PC-9 (cell line): ENCODE measurements at regions not wholly inside any gene's neighbourhood (a gene's known extent, or its start where the extent isn't known, plus 50 kb on each side); places are given as distances from the start of the nearest gene placed in this dataset.

Experiments
- BruUV-seq: library from RNA; stranded (reverse); fragments of 400-500 nt; replicated peaks from 2 replicates; lab custom pipeline; 2021; lab: Mats Ljungman, UMichigan
- CTCF ChIA-PET: fragments of 300-600 bp; sonication (Branson Sonifier 250); formaldehyde crosslinking; loops from one replicate; lab custom pipeline; 2022; ENCODE audit warnings: antibody characterized with exemption; lab: Charles Lee
- POLR2A ChIA-PET: fragments of 300-600 bp; sonication (Branson Sonifier 250); formaldehyde crosslinking; loops from one replicate; lab custom pipeline; 2022; ENCODE audit warnings: antibody characterized with exemption; ENCODE audit not compliant: unreplicated experiment; lab: Charles Lee
- DNase-seq, 2 experiments: peaks; one replicate each; pipeline versions ENCODE4 v3.0.0 to v3.0.0-alpha.2; 2015 to 2022; ENCODE audit warnings: mixed read lengths in 1 of 2
- H2AFZ ChIP-seq: fragments of 200-600 bp; sonication (generic); 2 replicates; pipeline ENCODE4 v1.8.1; 2017; ENCODE audit warnings: antibody characterized with exemption
- H3F3A ChIP-seq: fragments of 200-600 bp; sonication (generic); 2 replicates; pipeline ENCODE4 v1.8.1; 2017; ENCODE audit warnings: antibody characterized with exemption, mild to moderate bottlenecking, low read depth; ENCODE audit not compliant: insufficient read depth
- H3K27ac ChIP-seq: fragments of 200-600 bp; sonication (generic); 2 replicates; pipeline ENCODE4 v1.6.1; 2016; ENCODE audit warnings: mixed run types
- H3K27me3 ChIP-seq: fragments of 200-600 bp; sonication (generic); 2 replicates; pipeline ENCODE4 v1.6.1; 2016; ENCODE audit warnings: low read depth, mixed run types; ENCODE audit not compliant: insufficient read depth
- H3K36me3 ChIP-seq: fragments of 200-600 bp; sonication (generic); 2 replicates; pipeline ENCODE4 v1.6.1; 2016; ENCODE audit warnings: low read depth, mixed run types
- H3K4me1 ChIP-seq: fragments of 200-600 bp; sonication (generic); replicated peaks from 2 replicates; pipeline ENCODE4 v1.6.1; 2016; ENCODE audit warnings: mixed run types; ENCODE audit not compliant: insufficient read depth
- H3K4me2 ChIP-seq: fragments of 200-600 bp; sonication (generic); 2 replicates; pipeline ENCODE4 v1.6.1; 2017; ENCODE audit warnings: mixed run types
- H3K4me3 ChIP-seq: fragments of 200-600 bp; sonication (generic); 2 replicates; pipeline ENCODE4 v1.6.1; 2016; ENCODE audit warnings: mixed run types
- H3K79me2 ChIP-seq: fragments of 200-600 bp; sonication (generic); 2 replicates; pipeline ENCODE4 v1.6.1; 2017; ENCODE audit warnings: low read depth, mixed run types
- H3K9me2 ChIP-seq: fragments of 200-600 bp; sonication (generic); 2 replicates; pipeline ENCODE4 v1.8.1; 2017; ENCODE audit warnings: mild to moderate bottlenecking; ENCODE audit not compliant: insufficient read depth
- H3K9me3 ChIP-seq: fragments of 200-600 bp; sonication (generic); 2 replicates; pipeline ENCODE4 v1.8.1; 2016; ENCODE audit warnings: low read depth; ENCODE audit not compliant: insufficient read depth
- H4K20me1 ChIP-seq: fragments of 200-600 bp; sonication (generic); 2 replicates; pipeline ENCODE4 v1.8.1; 2017; ENCODE audit not compliant: insufficient read depth
- EZH2 ChIP-seq: fragments of 200-600 bp; sonication (generic); IDR thresholded peaks from 2 replicates; pipeline ENCODE4 v1.8.0; 2017; ENCODE audit warnings: antibody characterized with exemption, low read depth
- intact Hi-C: fragments of 100-400 bp; cut with micrococcal nuclease; formaldehyde crosslinking; loops from one replicate; pipeline ENCODE4 v1.10.0; 2022; ENCODE audit not compliant: unreplicated experiment
- TF ChIP-seq, protein P1 (sequence below): fragments of 200-600 bp; sonication (generic); conservative IDR thresholded peaks from 2 replicates; pipeline ENCODE4 v1.6.1; 2017; ENCODE audit warnings: mixed run types, antibody characterized with exemption, mild to moderate bottlenecking, moderate library complexity

DNA sequence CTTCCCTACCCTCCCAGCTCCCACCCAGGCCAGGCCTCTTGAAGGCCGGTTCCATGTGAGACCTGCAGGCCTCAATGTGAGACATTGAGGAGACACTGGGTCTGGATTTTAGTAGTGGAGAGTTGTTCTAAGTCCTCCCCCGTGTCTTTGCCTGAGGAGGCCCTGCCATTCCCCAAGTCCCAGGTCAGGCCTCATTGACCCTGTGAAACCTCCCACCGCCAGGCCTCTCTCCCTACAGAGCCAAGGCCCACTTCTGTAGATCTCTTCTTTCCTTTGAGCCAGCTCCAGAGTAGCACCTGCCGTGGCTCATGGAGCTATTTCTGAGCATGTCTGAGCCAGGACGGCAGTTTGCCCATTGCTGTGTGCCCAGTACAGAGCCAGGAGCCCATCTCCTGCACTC is 1419.6 kb downstream of the TBC1D22A start:
- POLR2A ChIA-PET = no interaction called here
- Histone ChIP-seq H3F3A (no peaks in the 10 kb centered on the region), H3K27me3 (peaks cover 90% of the 10 kb centered on the region), H2AFZ (no peak overlapping the region), H3K27ac (no peak overlapping the region), H3K36me3 (no peaks in the 10 kb centered on the region), H3K4me3 (no peak overlapping the region), H3K79me2 (no peaks in the 10 kb centered on the region), H3K4me1 (no peaks in the 10 kb centered on the region), H3K4me2 (no peak overlapping the region), H3K9me2 (no peaks in the 10 kb centered on the region), H4K20me1 (peaks cover 7% of the 10 kb centered on the region), H3K9me3 (no peaks in the 10 kb centered on the region)
- BruUV-seq = no TSS peak
- CTCF ChIA-PET = no interaction called here
- intact Hi-C loops = no loop called here
- TF ChIP-seq, protein P1, sequence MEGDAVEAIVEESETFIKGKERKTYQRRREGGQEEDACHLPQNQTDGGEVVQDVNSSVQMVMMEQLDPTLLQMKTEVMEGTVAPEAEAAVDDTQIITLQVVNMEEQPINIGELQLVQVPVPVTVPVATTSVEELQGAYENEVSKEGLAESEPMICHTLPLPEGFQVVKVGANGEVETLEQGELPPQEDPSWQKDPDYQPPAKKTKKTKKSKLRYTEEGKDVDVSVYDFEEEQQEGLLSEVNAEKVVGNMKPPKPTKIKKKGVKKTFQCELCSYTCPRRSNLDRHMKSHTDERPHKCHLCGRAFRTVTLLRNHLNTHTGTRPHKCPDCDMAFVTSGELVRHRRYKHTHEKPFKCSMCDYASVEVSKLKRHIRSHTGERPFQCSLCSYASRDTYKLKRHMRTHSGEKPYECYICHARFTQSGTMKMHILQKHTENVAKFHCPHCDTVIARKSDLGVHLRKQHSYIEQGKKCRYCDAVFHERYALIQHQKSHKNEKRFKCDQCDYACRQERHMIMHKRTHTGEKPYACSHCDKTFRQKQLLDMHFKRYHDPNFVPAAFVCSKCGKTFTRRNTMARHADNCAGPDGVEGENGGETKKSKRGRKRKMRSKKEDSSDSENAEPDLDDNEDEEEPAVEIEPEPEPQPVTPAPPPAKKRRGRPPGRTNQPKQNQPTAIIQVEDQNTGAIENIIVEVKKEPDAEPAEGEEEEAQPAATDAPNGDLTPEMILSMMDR = no peak
- TF ChIP-seq EZH2 = no peak
- DNase-seq = no peak

DNA sequence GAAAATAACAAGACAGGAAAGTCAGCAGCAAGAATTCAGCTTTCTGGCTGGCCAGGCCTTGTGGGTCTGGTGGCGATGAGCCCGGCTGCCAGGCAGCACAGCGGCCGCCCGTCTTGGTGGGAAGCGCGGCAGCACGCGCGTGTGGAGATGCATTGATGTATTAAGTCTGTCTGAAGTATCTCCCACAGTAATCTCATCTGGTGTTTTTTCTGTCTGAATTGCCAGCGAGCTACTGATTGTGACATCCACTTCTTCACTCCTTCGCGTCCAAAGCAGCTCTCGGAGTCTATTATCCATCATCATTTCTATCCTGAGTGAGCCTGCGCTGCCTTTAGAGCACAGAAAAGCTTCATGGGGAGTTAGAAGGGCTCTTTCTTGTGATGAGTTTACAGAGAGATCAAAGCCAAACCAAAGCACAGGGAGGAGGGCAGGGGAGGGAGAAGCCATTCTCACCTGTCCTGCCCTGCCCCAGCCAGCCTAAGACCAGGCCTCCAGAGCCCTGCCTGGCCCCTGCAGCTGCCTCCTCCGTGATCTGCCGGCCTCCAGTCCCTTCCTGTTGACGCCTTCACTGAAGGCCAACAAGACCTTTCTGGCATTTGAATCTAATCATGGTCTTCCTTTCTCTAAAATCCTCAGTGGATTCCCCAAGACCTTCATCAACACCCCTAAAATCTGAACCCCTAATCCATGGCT is 1419.0 kb downstream of the TBC1D22A start:
- no peaks in the 10 kb centered on the region for H3K36me3 ChIP-seq
- H3F3A ChIP-seq = no peaks in the 10 kb centered on the region
- no peaks in the 10 kb centered on the region for H3K9me3 ChIP-seq
- no peak overlapping the region for H3K4me2 ChIP-seq
- no peak overlapping the region for H3K27ac ChIP-seq
- H3K79me2 ChIP-seq = no peaks in the 10 kb centered on the region
- H3K4me1 ChIP-seq = no peaks in the 10 kb centered on the region
- no peak overlapping the region for H3K4me3 ChIP-seq
- H3K27me3 ChIP-seq = peaks cover 89% of the 10 kb centered on the region
- ChIA-PET POLR2A (no interaction called here), CTCF (no interaction called here)
- no TSS peak for BruUV-seq
- no peak for TF ChIP-seq EZH2
- TF ChIP-seq, protein P1 = no peak
- no peak overlapping the region for H2AFZ ChIP-seq
- no peak for DNase-seq
- intact Hi-C loops = no loop called here
- H3K9me2 ChIP-seq = no peaks in the 10 kb centered on the region
- H4K20me1 ChIP-seq = peaks cover 7% of the 10 kb centered on the region

GRCh38 chr22:48180631-48181030 is 1418.2 kb downstream of the TBC1D22A start:
- Histone ChIP-seq H3K36me3 (no peaks in the 10 kb centered on the region), H3K27ac (no peak overlapping the region), H3K4me3 (no peak overlapping the region), H3F3A (no peaks in the 10 kb centered on the region), H3K9me2 (no peaks in the 10 kb centered on the region), H4K20me1 (peaks cover 7% of the 10 kb centered on the region), H3K4me2 (no peak overlapping the region), H3K4me1 (no peaks in the 10 kb centered on the region), H3K79me2 (no peaks in the 10 kb centered on the region), H3K27me3 (peaks cover 88% of the 10 kb centered on the region), H2AFZ (no peak overlapping the region), H3K9me3 (no peaks in the 10 kb centered on the region)
- no TSS peak for BruUV-seq
- CTCF ChIA-PET = no interaction called here
- intact Hi-C loops = no loop called here
- POLR2A ChIA-PET = no interaction called here
- no peak for TF ChIP-seq EZH2
- TF ChIP-seq, protein P1 = no peak
- DNase-seq = no peak
